ENCODE measurements at regions not wholly inside any gene's neighbourhood (a gene's known extent, or its start where the extent isn't known, plus 50 kb on each side); places are given as distances from the start of the nearest gene placed in this dataset.

DNA sequence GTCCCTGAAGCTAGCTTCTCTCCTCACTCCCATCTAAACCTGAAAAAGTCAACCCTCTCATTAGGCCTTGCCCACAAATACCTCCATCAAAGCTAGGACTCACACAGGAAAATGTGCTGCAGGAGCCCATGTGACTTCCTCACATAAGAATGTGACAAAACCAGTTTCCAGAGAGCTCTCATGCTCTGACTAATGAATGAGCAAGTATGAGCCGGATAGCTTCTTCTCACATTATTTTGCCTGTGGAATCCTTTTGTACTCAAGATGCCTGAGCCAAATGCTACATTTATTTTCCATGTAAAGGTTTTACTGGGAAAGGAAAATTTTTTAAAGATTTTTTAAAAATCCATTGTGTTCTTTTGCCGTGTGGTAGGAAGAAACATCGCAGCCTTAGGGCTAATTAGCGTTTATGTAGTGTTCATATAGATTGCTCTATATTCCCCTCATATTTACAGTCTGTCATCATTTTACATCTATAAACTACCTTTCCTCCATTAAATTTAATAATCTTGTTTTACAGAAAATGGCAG is 68.6 kb upstream of the CCN6 start:
- DNase-seq (ENCODE audit: low read depth in 2 of 2) = no peak

DNA sequence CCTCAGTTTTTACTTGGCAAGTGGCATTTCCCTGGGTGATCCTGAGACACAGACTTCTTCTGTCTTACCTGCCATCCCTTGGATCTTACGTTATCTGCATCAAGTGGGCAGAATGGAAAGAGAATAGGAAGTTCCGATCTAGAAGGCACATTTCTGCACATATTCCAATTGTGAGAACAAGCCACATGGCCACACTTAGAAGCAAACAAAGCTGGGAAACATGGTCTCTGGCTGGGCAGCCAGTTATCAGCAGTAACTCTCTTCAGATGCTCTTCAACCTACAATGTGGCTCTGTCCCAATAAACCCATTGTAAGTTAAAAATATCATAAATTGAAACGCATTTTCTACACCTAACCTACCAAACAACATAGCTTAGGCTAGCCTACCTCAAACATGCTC is 67.3 kb upstream of the CCN6 start:
- DNase-seq (ENCODE audit: low read depth in 2 of 2) = no peak

DNA sequence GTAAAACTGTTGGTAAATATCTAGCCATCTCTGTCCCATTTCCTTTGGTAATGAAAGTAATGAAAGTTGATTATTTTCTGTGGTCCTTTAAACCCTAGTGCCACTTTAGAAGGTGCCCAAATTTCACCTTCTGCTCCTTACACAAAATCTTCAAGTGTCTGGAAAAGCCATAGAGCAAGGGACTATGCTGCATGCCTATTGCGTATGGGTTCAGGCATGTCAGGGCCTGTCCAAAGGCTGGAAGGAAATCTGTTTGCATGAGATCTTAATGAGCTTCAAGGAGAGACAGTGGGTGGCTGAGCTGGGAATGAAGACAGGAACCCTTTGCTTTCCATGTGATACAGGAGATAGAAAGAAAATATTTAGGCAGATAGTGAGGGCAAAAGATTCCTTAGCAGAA is 66.6 kb upstream of the CCN6 start:
- DNase-seq (ENCODE audit: low read depth in 2 of 2) = no peak

DNA sequence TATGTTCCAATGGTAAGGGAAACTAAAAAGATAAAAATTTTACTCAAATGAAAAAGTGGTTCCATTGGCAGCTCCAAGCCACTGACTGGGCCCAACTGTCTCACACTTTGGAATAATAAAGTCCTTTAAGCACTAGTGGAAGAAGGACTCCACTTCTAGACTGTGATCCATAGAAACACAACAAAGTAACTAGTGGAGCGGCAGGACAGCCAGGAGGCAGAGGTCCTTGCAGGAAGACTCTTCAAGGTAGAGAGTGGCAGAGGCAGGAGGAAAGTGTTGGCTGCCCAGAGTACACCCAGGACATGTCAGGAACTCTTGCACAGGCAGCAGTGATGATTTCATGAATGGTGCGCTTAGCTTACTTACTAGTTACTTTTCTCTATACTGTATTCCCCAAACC is 65.0 kb upstream of the CCN6 start:
- DNase-seq (ENCODE audit: low read depth in 2 of 2) = no peak

DNA sequence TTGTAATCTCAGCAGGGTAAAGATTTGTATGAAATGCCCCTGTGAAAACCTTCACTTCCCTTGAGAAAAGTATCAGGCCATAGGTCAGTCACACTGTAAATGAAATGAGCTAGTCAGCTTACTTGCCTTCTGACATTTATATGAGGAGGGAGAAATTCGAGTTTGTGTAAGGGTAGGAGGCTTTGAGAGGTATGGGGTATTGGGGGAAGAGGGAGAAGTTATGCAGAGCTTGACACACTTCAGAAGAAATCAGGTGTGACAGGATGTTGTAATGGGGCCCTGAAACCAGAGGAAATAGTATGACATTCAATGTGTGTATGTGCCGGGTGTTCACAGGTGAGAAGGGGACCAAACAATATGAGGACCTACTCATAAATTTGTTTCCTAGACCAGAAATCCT is 64.2 kb upstream of the CCN6 start:
- DNase-seq (ENCODE audit: low read depth in 2 of 2) = no peak

DNA sequence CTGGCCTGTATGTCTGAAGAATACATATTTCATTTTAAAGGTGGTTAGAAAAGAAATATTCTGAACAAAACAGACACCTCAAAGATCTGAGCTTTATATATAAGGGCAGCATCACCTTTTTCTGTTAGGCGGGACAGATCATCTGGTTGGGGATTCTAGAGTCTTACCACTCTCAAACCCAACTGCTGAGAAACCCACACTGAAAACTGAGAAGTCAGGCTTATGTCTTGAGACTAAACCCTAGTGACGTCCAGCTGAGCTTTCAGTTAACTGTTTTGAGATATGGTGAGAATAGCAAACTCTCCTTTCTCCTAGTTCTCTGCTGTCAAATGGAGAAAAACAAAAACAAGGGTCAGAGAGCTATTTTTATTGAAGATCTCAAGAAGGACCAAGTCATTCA is 63.7 kb upstream of the CCN6 start:
- no peak for DNase-seq (ENCODE audit: low read depth in 2 of 2)

DNA sequence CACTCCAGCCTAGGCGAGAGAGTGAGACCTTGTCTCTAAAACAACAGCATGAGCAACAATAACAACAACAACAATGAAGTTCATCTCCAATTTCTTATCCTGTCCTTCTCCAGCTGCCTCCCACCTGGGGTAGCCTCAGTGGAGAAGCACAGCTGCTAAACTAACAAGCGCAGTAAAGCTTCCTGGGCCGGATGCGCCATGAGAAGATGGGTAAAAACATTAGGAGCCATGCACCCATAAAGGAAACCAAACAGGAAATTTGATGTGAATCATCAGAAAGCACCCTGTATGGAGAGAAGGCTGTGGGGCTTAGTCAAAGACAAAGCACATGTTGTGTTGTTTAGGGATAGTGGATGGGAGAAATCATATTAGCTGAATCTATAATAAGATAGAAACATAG is 61.1 kb upstream of the CCN6 start:
- DNase-seq (ENCODE audit: low read depth in 2 of 2) = no peak

DNA sequence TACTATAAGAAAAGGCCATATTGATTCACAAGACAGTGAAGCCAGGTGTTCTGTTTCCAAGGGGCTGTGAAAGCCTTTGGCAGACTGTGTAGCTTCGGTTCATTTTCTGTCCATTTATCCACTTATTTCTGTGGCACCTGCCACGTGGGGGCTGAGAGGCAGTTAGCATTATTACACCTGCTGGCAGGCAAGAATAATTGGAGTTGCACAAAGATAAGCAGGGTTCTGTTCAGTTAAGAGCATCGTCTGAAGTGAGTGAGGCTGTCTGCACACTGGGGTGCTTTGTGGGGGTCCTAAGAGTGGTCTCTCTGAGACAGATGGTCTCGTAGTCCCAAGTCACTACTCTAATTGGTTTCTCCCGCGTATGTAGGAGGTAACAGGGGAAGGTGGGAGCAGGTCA is 60.6 kb upstream of the CCN6 start:
- DNase-seq (ENCODE audit: low read depth in 2 of 2) = no peak

DNA sequence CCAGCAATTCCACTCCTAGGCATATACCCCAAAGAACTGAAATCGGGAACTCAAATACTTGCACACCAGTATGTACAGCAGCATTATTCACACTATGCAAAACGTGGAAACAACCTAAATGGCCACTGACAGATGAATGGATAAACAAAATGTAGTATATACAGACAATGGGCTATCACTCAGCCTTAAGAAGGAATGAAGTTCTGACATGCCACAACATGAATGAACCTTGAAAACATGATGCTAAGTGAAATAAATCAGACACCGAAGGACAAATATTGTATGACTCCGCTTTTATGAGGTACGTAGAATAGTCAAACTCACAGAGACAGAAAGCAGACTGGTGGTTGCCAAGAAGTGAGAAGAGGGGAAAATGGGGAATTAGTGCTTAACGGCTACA is 59.1 kb upstream of the CCN6 start:
- no peak for DNase-seq (ENCODE audit: low read depth in 2 of 2)

DNA sequence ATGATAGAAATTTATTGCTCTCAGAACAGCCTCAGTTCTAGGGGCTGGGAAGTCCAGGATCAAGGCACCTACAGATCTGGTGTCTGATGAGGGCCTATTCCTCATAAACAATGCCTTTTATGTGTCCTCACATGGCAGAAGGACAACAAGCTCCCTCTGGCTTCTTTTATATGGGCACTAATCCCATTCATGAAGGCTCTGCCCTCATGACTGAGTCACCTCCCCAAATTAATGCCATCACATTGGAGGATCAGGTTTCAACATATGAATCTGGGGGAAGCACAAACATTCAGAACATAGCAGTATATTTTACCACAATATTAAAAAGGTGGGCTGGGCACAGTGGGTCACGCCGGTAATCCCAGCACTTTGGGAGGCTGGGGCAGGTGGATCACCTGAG is 58.5 kb upstream of the CCN6 start:
- DNase-seq (ENCODE audit: low read depth in 2 of 2) = no peak

DNA sequence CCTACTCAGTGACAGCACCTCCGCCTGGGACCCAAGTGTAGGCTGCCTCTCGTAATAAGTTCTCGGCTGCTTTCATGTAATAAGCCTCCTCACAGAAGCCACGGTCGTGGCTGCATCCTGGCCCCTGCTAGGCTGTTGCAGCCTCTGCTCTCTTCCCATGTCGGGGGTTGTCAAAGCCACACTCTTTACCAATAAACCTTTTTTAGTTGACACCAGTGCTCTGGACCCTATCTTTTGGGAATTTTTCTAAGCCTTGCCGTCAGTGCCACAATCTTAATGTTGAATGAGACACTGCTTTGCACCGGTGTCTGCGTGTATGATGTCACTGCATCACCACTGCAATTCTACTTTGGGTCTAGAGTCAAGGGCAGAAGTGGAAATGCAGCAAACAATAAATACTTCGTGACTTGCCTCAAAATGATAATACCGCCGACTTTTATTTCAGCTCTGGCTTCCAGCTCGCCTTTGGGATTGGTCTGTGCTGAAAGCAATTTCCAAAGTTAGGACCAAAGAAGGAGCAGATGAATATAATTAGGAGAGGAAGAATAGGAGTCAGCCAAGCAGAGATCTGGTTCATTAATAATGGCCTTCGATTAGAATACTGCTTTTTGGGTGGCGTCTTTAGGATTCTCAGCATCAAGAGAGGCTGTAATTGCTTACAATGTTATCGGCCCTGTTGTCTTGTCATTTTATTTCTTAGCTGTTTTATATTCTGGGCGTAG is 57.6 kb upstream of the CCN6 start:
- DNase-seq (ENCODE audit: low read depth in 2 of 2) = no peak

DNA sequence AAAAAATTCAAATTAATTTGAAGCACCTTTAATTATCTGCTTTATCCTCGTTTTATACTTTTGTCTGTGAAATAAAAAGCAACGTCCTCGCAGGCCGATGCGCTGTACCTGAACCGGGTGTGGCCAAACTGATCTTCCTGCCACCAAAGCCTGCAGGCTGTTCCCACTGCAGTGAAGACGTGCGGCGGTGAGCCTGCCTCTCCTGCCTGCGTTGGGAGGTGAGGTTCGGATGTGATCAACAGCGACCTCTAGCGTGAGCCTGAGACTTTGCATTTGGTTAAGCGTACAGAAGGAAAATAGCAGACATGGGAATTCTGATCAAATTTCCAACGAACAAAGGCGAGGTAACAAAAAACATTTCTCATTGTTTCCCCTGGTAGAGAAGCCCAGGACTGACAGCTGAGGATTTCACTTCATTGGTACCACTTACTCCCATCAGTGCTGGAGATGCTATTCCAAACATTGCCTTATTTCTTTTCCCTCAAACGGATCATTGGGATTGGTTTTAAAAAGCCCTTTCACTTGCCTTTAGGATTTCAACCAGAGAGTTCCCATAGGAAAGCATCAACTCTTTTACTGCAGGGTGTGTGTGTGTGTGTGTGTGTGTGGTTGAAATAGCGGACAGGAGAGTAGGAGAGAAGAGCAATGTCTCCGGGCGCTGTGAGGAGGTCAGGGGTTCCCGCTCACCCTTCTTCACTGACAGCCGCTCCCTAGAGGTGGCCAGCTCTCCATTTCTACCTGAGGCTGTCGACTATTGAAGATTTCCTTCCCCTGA is 56.6 kb upstream of the CCN6 start:
- peak; percentile 48 to 55 for DNase-seq (ENCODE audit: low read depth in 2 of 2)

DNA sequence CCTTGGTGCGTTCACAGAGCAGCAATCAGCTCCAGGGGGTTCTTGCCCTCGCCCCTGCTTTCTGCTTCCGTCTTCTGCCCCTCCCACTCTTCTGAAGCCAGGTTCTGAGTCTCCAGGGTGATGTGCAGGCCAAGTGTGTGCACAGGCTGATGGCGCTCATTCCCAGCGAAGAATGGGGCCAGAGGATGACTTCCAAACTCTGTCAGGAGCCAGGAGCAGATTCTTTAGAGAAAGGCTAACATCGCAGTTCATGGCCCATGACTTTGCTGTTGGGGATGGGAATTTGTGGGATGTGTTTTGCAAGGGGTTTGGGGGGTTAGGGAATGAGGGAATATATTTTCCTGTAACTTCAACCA is 56.1 kb upstream of the CCN6 start:
- DNase-seq (ENCODE audit: low read depth in 2 of 2) = no peak

DNA sequence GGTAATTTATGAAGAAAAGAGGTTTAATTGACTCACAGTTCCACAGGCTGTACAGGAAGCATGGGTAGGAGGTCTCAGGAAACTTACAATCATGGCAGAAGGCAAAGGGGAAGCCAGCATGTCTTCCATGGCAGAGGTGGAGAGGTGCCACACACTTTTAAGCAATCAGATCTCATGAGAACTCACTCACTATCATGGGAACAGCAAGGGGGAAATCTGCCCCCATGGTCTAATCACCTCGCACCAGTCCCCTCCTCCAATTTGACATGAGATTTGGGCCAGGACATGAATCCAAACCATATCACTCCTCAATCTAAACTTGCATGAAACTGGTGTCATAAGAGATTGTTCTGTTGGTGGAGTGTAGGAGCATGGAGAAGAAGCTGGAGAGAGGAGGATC is 51.6 kb upstream of the CCN6 start:
- no peak for DNase-seq (ENCODE audit: low read depth in 2 of 2)
